HepG2 (cell line): ENCODE measurements at regions not wholly inside any gene's neighbourhood (a gene's known extent, or its start where the extent isn't known, plus 50 kb on each side); places are given as distances from the start of the nearest gene placed in this dataset.

Experiments
- ATAC-seq: fragments of 200-7000 bp; cut with Tn5 transposase; 3 replicates; pipeline ENCODE4 v1.9.1; 2020; ENCODE audit warnings: mild to moderate bottlenecking, moderate library complexity
- BruUV-seq: library from RNA; stranded (reverse); fragments of 400-500 nt; replicated peaks from 2 replicates; lab custom pipeline; 2021; lab: Mats Ljungman, UMichigan
- CTCF ChIA-PET: fragments of 300-600 bp; formaldehyde crosslinking; extraction: SDS; loops from one replicate; lab custom pipeline; 2021; ENCODE audit warnings: low total read pairs, inconsistent platforms, low intra/inter-chr PET ratio; lab: Yijun Ruan, JAX
- POLR2A ChIA-PET: fragments of 350-600 bp; sonication (Branson Sonifier 250); formaldehyde crosslinking; loops from one replicate; lab custom pipeline; 2020; ENCODE audit warnings: antibody characterized with exemption, inconsistent platforms; lab: Yijun Ruan, JAX
- DNase-seq: peaks from one replicate; pipeline ENCODE4 v3.0.0-alpha.2; 2015; ENCODE audit warnings: low spot score
- FAIRE-seq: peaks from 3 replicates; lab custom pipeline; 2011; peaks lifted over from hg19 to GRCh38; lab: Jason Lieb, UNC
- H2AFZ ChIP-seq: one replicate; pipeline ENCODE4 v1.6.1; 2011; ENCODE audit warnings: low read length, inconsistent platforms
- H3K27ac ChIP-seq: fragments of 300-600 bp; 3 replicates; pipeline ENCODE4 v1.8.0; 2011; ENCODE audit warnings: mixed run types, mild to moderate bottlenecking, mixed read lengths, low read length, inconsistent platforms; ENCODE audit not compliant: insufficient read depth; ENCODE audit errors: extremely low read length
- H3K27me3 ChIP-seq, 2 experiments: fragments of 200-600 bp in 1 of 2; 2 replicates in 1 of 2; 3 replicates in 1 of 2; pipeline versions ENCODE4 v1.6.0 to v1.8.0; 2011; ENCODE audit warnings: low read length in 2 of 2, mild to moderate bottlenecking in 2 of 2, moderate library complexity in 2 of 2, inconsistent platforms in 1 of 2; ENCODE audit not compliant: insufficient read depth in 2 of 2, control insufficient read depth in 1 of 2
- H3K36me3 ChIP-seq, 2 experiments: fragments of 200-600 bp in 1 of 2; replicated peaks in 1 of 2; 2 replicates in 1 of 2; 3 replicates in 1 of 2; pipeline versions ENCODE4 v1.5.1 to v1.8.0; 2011; ENCODE audit warnings: low read length in 2 of 2, inconsistent platforms in 1 of 2; ENCODE audit not compliant: insufficient read depth in 2 of 2, control insufficient read depth in 1 of 2
- H3K4me1 ChIP-seq: 2 replicates; pipeline ENCODE4 v1.5.1; 2012; ENCODE audit warnings: low read length, inconsistent platforms; ENCODE audit not compliant: insufficient read depth
- H3K4me2 ChIP-seq: 2 replicates; pipeline ENCODE4 v1.6.0; 2011; ENCODE audit warnings: low read depth, low read length, inconsistent platforms
- H3K4me3 ChIP-seq, 3 experiments: fragments of 200-600 bp in 1 of 3; sonication (generic), shearing (Covaris generic) in 1 of 3; replicated peaks in 1 of 3; 2 replicates each; pipeline ENCODE4 v1.5.1; 2011 to 2016; ENCODE audit warnings: low read length in 3 of 3, inconsistent platforms in 2 of 3, low read depth in 2 of 3, mild to moderate bottlenecking in 2 of 3, control low read depth in 1 of 3, mixed read lengths in 1 of 3; ENCODE audit not compliant: insufficient read depth in 1 of 3
- H3K79me2 ChIP-seq: one replicate; pipeline ENCODE4 v1.6.1; 2011; ENCODE audit warnings: low read length, inconsistent platforms; ENCODE audit not compliant: insufficient read depth
- H3K9ac ChIP-seq: 2 replicates; pipeline ENCODE4 v1.6.0; 2011; ENCODE audit warnings: mild to moderate bottlenecking, low read depth, low read length, inconsistent platforms; ENCODE audit not compliant: insufficient read depth
- H3K9me3 ChIP-seq: 2 replicates; pipeline ENCODE4 v1.5.1; 2012; ENCODE audit warnings: mild to moderate bottlenecking, low read length
- H4K20me1 ChIP-seq: 2 replicates; pipeline ENCODE4 v1.6.0; 2011; ENCODE audit warnings: inconsistent platforms, mild to moderate bottlenecking, low read length, moderate library complexity; ENCODE audit not compliant: insufficient read depth
- ATF3 ChIP-seq: sonication (generic); formaldehyde crosslinking; IDR thresholded peaks from 2 replicates; pipeline ENCODE4 v1.4.0; 2020; ENCODE audit warnings: missing genetic modification reagents
- EZH2 ChIP-seq: conservative IDR thresholded peaks from 2 replicates; pipeline ENCODE4 v1.6.1; 2012; ENCODE audit warnings: mild to moderate bottlenecking, low read depth, low read length, moderate library complexity
- GMEB2 ChIP-seq: IDR thresholded peaks from 2 replicates; pipeline ENCODE4 v1.6.1; 2016; ENCODE audit warnings: missing biosample characterization, missing genetic modification reagents, low read depth
- HMGXB4 ChIP-seq, 2 experiments: sonication (generic) in 1 of 2; formaldehyde crosslinking in 1 of 2; IDR thresholded peaks; 2 replicates each; pipeline versions ENCODE4 v1.4.0 to v1.6.1; 2018 to 2020; ENCODE audit warnings: missing genetic modification reagents in 2 of 2, borderline replicate concordance in 1 of 2, low read depth in 1 of 2, mild to moderate bottlenecking in 1 of 2, missing biosample characterization in 1 of 2
- KLF16 ChIP-seq, 2 experiments: sonication (generic) in 1 of 2; formaldehyde crosslinking in 1 of 2; IDR thresholded peaks; 2 replicates each; pipeline versions ENCODE4 v1.6.1 to v1.8.0; 2016 to 2023; ENCODE audit warnings: missing genetic modification reagents in 2 of 2, missing compliant biosample characterization in 1 of 2
- LCORL ChIP-seq, 2 experiments: fragments of 450-650 bp in 1 of 2; sonication (generic) in 1 of 2; formaldehyde crosslinking in 1 of 2; IDR thresholded peaks; 2 replicates each; pipeline versions ENCODE4 v1.5.0 to v1.6.1; 2017 to 2020; ENCODE audit warnings: antibody characterized with exemption in 1 of 2, missing genetic modification reagents in 1 of 2
- ZFX ChIP-seq: sonication (generic); formaldehyde crosslinking; IDR thresholded peaks from 2 replicates; pipeline ENCODE4 v1.4.0; 2020; ENCODE audit warnings: mild to moderate bottlenecking, low read depth, missing genetic modification reagents, moderate library complexity
- ZNF143 ChIP-seq: sonication (generic); formaldehyde crosslinking; IDR thresholded peaks from 2 replicates; pipeline ENCODE4 v1.4.0; 2020; ENCODE audit warnings: missing genetic modification reagents
- ZSCAN9 ChIP-seq: IDR thresholded peaks from 2 replicates; pipeline ENCODE4 v1.6.1; 2016; ENCODE audit warnings: borderline replicate concordance
- WGBS: methylation state at CpG from one replicate; pipeline ENCODE4 v1.1.6; 2017; ENCODE audit warnings: low lambda C conversion rate; 5-methylcytosine and 5-hydroxymethylcytosine counted together
- in situ Hi-C: cut with HindIII; loops from 2 replicates; pipeline ENCODE4 v1.10.0; 2017; ENCODE audit warnings: low pct_unique_long_range_greater_than_20kb; ENCODE audit not compliant: extremely low pct_ligation_motif_present
- intact Hi-C: fragments of 100-400 bp; cut with micrococcal nuclease; formaldehyde crosslinking; loops from one replicate; pipeline ENCODE4 v1.10.0; 2022; ENCODE audit not compliant: unreplicated experiment

DNA sequence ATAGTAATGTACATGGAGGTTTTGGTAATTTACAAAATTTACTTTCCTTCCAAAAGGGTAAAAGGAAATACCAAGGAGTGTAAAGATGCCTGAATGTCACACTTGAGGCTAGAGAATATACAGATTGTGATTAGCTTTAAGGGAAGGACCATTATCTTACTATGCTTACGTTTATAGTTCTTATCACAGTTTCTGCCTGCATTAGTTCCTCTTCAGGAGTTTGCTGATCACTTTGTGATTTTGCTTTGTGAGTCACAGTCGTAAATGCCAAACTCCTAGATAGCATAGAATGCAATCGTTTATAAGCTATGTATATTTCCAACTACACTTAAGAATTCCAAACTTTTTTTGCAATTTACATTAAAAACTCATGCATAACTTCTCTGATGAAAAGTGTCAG lies 1034.6 kb downstream of the DIPK2A start:
- Histone ChIP-seq H4K20me1 (no peaks in the 10 kb centered on the region), H3K9ac (no peak overlapping the region), H2AFZ (no peak overlapping the region), H3K79me2 (no peaks in the 10 kb centered on the region), H3K9me3 (peaks cover 15% of the 10 kb centered on the region), H3K4me1 (no peaks in the 10 kb centered on the region), H3K4me3 (no peak overlapping the region), H3K4me2 (no peak overlapping the region), H3K27me3 (no peaks in the 10 kb centered on the region), H3K36me3 (no peaks in the 10 kb centered on the region), H3K27ac (no peak overlapping the region)
- POLR2A ChIA-PET = no interaction called here
- 2% methylated on average over 3 of the region's 3 CpGs for WGBS
- intact Hi-C loops = no loop called here
- TF ChIP-seq KLF16 (CRISPR knock-in tag; IDR thresholded peaks at IDR 0.05) (no peak), EZH2 (no peak), GMEB2 (CRISPR knock-in tag) (no peak), LCORL (IDR thresholded peaks at IDR 0.05) (no peak), LCORL (CRISPR knock-in tag; IDR thresholded peaks at IDR 0.05) (no peak), ZNF143 (CRISPR knock-in tag) (no peak), ATF3 (CRISPR knock-in tag) (no peak), ZFX (CRISPR knock-in tag) (no peak), HMGXB4 (CRISPR knock-in tag; IDR thresholded peaks at IDR 0.05; ENCODE audit: borderline replicate concordance in 1 of 2, low read depth in 1 of 2) (no peak), ZSCAN9 (CRISPR knock-in tag) (no peak)
- in situ Hi-C loops = no loop called here
- DNase-seq (no peak), FAIRE-seq (no peak), ATAC-seq (no peak)
- BruUV-seq = no TSS peak
- CTCF ChIA-PET = no interaction called here
